HCT116 (cell line): ENCODE measurements at regions not wholly inside any gene's neighbourhood (a gene's known extent, or its start where the extent isn't known, plus 50 kb on each side); places are given as distances from the start of the nearest gene placed in this dataset.

Experiments used
- ATAC-seq: fragments of 200-7000 bp; cut with Tn5 transposase; 2 replicates; pipeline ENCODE4 v1.9.1; 2020; ENCODE audit warnings: mild to moderate bottlenecking, moderate library complexity
- BruUV-seq: library from RNA; stranded (reverse); fragments of 400-500 nt; replicated peaks from 2 replicates; lab custom pipeline; 2021; lab: Mats Ljungman, UMichigan
- CTCF ChIA-PET: fragments of 300-600 bp; sonication (Branson Sonifier 250); formaldehyde crosslinking; loops from one replicate; lab custom pipeline; 2021; ENCODE audit warnings: antibody characterized with exemption; lab: Charles Lee
- POLR2A ChIA-PET: fragments of 300-600, 350-600 bp; sonication (Branson Sonifier 250); formaldehyde crosslinking; loops from one replicate; lab custom pipeline; 2021; ENCODE audit warnings: antibody characterized with exemption; lab: Charles Lee
- RAD21 ChIA-PET, 2 experiments: fragments of 300-600 bp; sonication (Branson Sonifier 250); formaldehyde crosslinking; loops; one replicate each; lab custom pipeline; 2023; ENCODE audit warnings: low total read pairs in 2 of 2; ENCODE audit not compliant: uncharacterized antibody in 2 of 2, unreplicated experiment in 2 of 2, low non-redundant PET in 1 of 2; lab: Charles Lee
- DNase-seq: peaks from one replicate; pipeline ENCODE4 v3.0.0-alpha.2; 2010; ENCODE audit warnings: low read depth, low spot score
- H2AFZ ChIP-seq: fragments of 200-600 bp; shearing (Covaris generic), sonication (generic); 2 replicates; pipeline ENCODE4 v1.6.1; 2017; ENCODE audit warnings: low read depth, mixed run types, mixed read lengths, antibody characterized with exemption, low read length; ENCODE audit not compliant: poor library complexity, severe bottlenecking
- H3K27ac ChIP-seq: 2 replicates; pipeline ENCODE4 v1.5.1; 2012; ENCODE audit warnings: low read depth, low read length
- H3K27me3 ChIP-seq: fragments of 200-600 bp; sonication (generic); 2 replicates; pipeline ENCODE4 v1.6.1; 2016; ENCODE audit warnings: mixed run types, low read length, mixed read lengths; ENCODE audit not compliant: insufficient read depth
- H3K36me3 ChIP-seq, 2 experiments: fragments of 200-500 bp in 1 of 2; fragments of 200-600 bp in 1 of 2; sonication (Bioruptor generic) in 1 of 2; sonication (generic) in 1 of 2; 2 replicates each; pipeline versions ENCODE4 v1.5.1 to v1.6.1; 2014 to 2016; ENCODE audit warnings: low read length in 2 of 2, inconsistent platforms in 1 of 2, mixed read lengths in 1 of 2, mixed run types in 1 of 2; ENCODE audit not compliant: insufficient read depth in 2 of 2, control insufficient read depth in 1 of 2
- H3K4me1 ChIP-seq, 2 experiments: fragments of 200-600 bp in 1 of 2; sonication (generic) in 1 of 2; 2 replicates each; pipeline versions ENCODE4 v1.5.1 to v1.6.1; 2012 to 2017; ENCODE audit warnings: low read length in 2 of 2, inconsistent platforms in 1 of 2, mild to moderate bottlenecking in 1 of 2, mixed read lengths in 1 of 2, mixed run types in 1 of 2, moderate library complexity in 1 of 2; ENCODE audit not compliant: insufficient read depth in 2 of 2, control insufficient read depth in 1 of 2
- H3K4me2 ChIP-seq: fragments of 200-600 bp; sonication (generic); 2 replicates; pipeline ENCODE4 v1.6.1; 2017; ENCODE audit warnings: mixed run types, low read length, mixed read lengths
- H3K4me3 ChIP-seq, 2 experiments: fragments of 200-600 bp in 1 of 2; sonication (generic) in 1 of 2; replicated peaks in 1 of 2; 2 replicates each; pipeline ENCODE4 v1.5.1; 2011 to 2016; ENCODE audit warnings: low read length in 2 of 2, control low read depth in 1 of 2, low read depth in 1 of 2, mild to moderate bottlenecking in 1 of 2, mixed read lengths in 1 of 2, mixed run types in 1 of 2
- H3K79me2 ChIP-seq: fragments of 200-600 bp; sonication (generic); 2 replicates; pipeline ENCODE4 v1.6.1; 2017; ENCODE audit warnings: mild to moderate bottlenecking, mixed run types, low read length, moderate library complexity, mixed read lengths; ENCODE audit not compliant: insufficient read depth
- H3K9ac ChIP-seq: fragments of 200-600 bp; sonication (generic); 2 replicates; pipeline ENCODE4 v1.6.1; 2016; ENCODE audit warnings: low read length, mixed read lengths
- H3K9me2 ChIP-seq: fragments of 200-600 bp; sonication (generic), shearing (Covaris generic); 2 replicates; pipeline ENCODE4 v1.6.1; 2017; ENCODE audit warnings: mixed run types, mild to moderate bottlenecking, moderate library complexity; ENCODE audit not compliant: insufficient read depth
- H3K9me3 ChIP-seq, 2 experiments: fragments of 200-500 bp in 1 of 2; fragments of 200-600 bp in 1 of 2; sonication (Bioruptor generic) in 1 of 2; sonication (generic) in 1 of 2; 2 replicates each; pipeline ENCODE4 v1.6.1; 2014 to 2017; ENCODE audit warnings: low read length in 2 of 2, mixed read lengths in 2 of 2, inconsistent platforms in 1 of 2, low read depth in 1 of 2, mild to moderate bottlenecking in 1 of 2, mixed run types in 1 of 2, moderate library complexity in 1 of 2; ENCODE audit not compliant: control insufficient read depth in 1 of 2, insufficient read depth in 1 of 2
- H4K20me1 ChIP-seq: fragments of 200-600 bp; sonication (generic), shearing (Covaris generic); 2 replicates; pipeline ENCODE4 v1.6.1; 2017; ENCODE audit warnings: mixed run types, mild to moderate bottlenecking, moderate library complexity; ENCODE audit not compliant: insufficient read depth
- CBX3 ChIP-seq: IDR thresholded peaks from 2 replicates; pipeline ENCODE4 v1.6.1; 2012; ENCODE audit warnings: low read depth
- ELF1 ChIP-seq: IDR thresholded peaks from 2 replicates; pipeline ENCODE4 v1.6.1; 2012; ENCODE audit warnings: low read depth, borderline replicate concordance
- RAD21 ChIP-seq: IDR thresholded peaks from 2 replicates; pipeline ENCODE4 v1.6.1; 2012; ENCODE audit warnings: low read depth, mild to moderate bottlenecking
- SRF ChIP-seq: IDR thresholded peaks from 2 replicates; pipeline ENCODE4 v1.6.1; 2012; ENCODE audit warnings: low read depth
- YY1 ChIP-seq: IDR thresholded peaks from 2 replicates; pipeline ENCODE4 v1.6.1; 2011; ENCODE audit warnings: low read length, low read depth, moderate library complexity, mild to moderate bottlenecking; ENCODE audit not compliant: insufficient replicate concordance; ENCODE audit errors: extremely low read depth
- intact Hi-C: fragments of 100-400 bp; cut with micrococcal nuclease; formaldehyde crosslinking; loops from 2 replicates; pipeline ENCODE4 v1.10.0; 2022
- TF ChIP-seq, protein P1 (sequence below): IDR thresholded peaks from 2 replicates; pipeline ENCODE4 v1.6.1; 2011; ENCODE audit warnings: mild to moderate bottlenecking, low read length, moderate library complexity; ENCODE audit not compliant: insufficient replicate concordance; ENCODE audit errors: extremely low read depth

DNA sequence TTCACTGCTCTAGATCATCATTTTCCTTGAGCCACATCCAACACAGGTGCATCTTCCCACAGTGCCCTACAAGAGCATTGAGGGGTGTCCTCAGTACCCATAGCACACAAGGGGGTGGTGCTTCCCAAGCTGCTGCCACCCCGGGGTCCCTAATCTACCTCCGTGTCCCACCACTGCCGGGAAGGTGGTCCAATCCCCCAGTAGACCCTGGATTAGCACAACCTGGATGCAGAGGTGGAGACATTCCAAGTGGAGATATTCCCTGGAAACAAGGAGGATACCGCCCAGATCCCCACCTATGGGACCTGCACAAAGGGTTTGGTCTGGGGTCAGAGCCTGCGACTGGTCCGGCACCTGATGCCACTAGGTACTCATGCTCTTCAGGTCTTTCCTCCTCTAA, 284.8 kb upstream of the PPP2R2D start:
- H2AFZ ChIP-seq, result no peak overlapping the region
- no peaks in the 10 kb centered on the region for H4K20me1 ChIP-seq
- no peak overlapping the region for H3K9ac ChIP-seq
- H3K79me2 ChIP-seq, result no peaks in the 10 kb centered on the region
- H3K27ac ChIP-seq, result no peak overlapping the region
- TF ChIP-seq, protein P1, sequence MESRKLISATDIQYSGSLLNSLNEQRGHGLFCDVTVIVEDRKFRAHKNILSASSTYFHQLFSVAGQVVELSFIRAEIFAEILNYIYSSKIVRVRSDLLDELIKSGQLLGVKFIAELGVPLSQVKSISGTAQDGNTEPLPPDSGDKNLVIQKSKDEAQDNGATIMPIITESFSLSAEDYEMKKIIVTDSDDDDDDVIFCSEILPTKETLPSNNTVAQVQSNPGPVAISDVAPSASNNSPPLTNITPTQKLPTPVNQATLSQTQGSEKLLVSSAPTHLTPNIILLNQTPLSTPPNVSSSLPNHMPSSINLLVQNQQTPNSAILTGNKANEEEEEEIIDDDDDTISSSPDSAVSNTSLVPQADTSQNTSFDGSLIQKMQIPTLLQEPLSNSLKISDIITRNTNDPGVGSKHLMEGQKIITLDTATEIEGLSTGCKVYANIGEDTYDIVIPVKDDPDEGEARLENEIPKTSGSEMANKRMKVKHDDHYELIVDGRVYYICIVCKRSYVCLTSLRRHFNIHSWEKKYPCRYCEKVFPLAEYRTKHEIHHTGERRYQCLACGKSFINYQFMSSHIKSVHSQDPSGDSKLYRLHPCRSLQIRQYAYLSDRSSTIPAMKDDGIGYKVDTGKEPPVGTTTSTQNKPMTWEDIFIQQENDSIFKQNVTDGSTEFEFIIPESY, result no peak
- TF ChIP-seq ELF1, result no peak
- CTCF ChIA-PET, result no interaction called here
- POLR2A ChIA-PET, result no interaction called here
- BruUV-seq, result no TSS peak
- H3K9me3 ChIP-seq, result no peaks in the 10 kb centered on the region
- ATAC-seq (no peak), DNase-seq (no peak)
- RAD21 ChIA-PET, result no interaction called here
- H3K4me2 ChIP-seq, result no peak overlapping the region
- intact Hi-C loops, result no loop called here
- H3K36me3 ChIP-seq, result no peaks in the 10 kb centered on the region
- H3K27me3 ChIP-seq, result no peaks in the 10 kb centered on the region
- no peaks in the 10 kb centered on the region for H3K4me1 ChIP-seq
- no peak overlapping the region for H3K4me3 ChIP-seq
- H3K9me2 ChIP-seq, result no peaks in the 10 kb centered on the region

DNA sequence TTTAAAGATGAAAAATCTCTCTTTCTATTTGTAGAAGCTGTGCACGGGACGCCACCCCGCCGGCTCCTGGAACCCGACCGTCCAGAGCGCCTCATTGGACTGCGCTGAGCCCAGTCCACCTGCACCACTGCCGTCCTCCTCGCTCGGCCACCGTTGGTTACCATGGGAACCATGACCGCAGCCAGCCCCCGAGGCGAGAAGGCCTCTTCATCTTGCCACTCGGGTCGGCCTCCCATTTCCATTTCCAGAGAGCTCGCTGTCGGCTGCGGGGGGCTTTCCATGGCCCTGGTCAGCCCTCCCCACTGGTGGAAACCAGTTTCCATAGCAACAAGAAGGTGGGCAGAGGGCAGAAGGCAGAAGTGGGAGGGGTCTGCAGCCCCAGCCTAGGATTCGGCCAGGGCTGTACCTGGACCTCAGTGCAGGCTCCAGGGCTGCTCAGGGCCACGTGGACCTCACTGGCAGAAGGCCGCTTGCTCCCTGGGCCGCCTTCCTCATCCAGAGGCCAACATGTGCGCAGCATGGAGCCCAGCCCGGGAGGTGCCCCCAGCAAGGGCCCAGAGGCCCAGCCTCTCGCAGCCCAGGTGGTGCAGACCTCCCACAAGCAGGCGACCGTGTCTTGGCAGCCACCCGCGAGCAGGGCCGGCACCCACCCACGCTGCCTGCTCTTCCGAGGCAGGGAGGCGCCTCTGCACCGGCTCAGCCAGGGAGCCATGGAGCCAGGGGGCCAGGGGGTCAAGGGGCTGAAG, 283.5 kb upstream of the PPP2R2D start:
- DNase-seq, result no peak
- H3K9me2 ChIP-seq, result no peaks in the 10 kb centered on the region

More for the DNA sequence above, 283.5 kb upstream of the PPP2R2D start:
- TF ChIP-seq SRF (no peak), RAD21 (no peak), YY1 (no peak), ELF1 (no peak), CBX3 (no peak)
- intact Hi-C loops, result no loop called here
- CTCF ChIA-PET, result no interaction called here
- Histone ChIP-seq H3K9me3 (no peaks in the 10 kb centered on the region), H3K27me3 (no peaks in the 10 kb centered on the region), H3K9ac (no peak overlapping the region), H3K36me3 (no peaks in the 10 kb centered on the region), H3K4me1 (peaks cover 0 to 7% of the 10 kb centered on the region in 2 experiments; a peak in 2 of 4 replicates), H3K4me2 (no peak overlapping the region), H3K79me2 (no peaks in the 10 kb centered on the region), H4K20me1 (no peaks in the 10 kb centered on the region), H3K4me3 (no peak overlapping the region), H2AFZ (no peak overlapping the region), H3K27ac (no peak overlapping the region)
- ATAC-seq, result no peak
- no TSS peak for BruUV-seq
- POLR2A ChIA-PET, result no interaction called here
- RAD21 ChIA-PET, result no interaction called here
